GM10847 (cell line): ENCODE measurements at regions not wholly inside any gene's neighbourhood (a gene's known extent, or its start where the extent isn't known, plus 50 kb on each side); places are given as distances from the start of the nearest gene placed in this dataset.

Experiments used
- POLR2A ChIP-seq: IDR thresholded peaks from 2 replicates; pipeline ENCODE4 v1.6.1; 2011; ENCODE audit not compliant: insufficient read length; ENCODE audit errors: extremely low read depth

- no peak for TF ChIP-seq POLR2A
Measured at GRCh38 chr19:27824108-27824507, 1388.8 kb downstream of the UQCRFS1 start.

GRCh38 chr19:27822336-27822735, 1390.6 kb downstream of the UQCRFS1 start:
- no peak for TF ChIP-seq POLR2A

- no peak for TF ChIP-seq POLR2A
Measured at GRCh38 chr19:27821418-27822018, 1391.4 kb downstream of the UQCRFS1 start.

- no peak for TF ChIP-seq POLR2A
Measured at GRCh38 chr19:27815985-27816384, 1397.0 kb downstream of the UQCRFS1 start.

GRCh38 chr19:27806471-27807070, 1406.4 kb downstream of the UQCRFS1 start:
- TF ChIP-seq POLR2A = no peak

- TF ChIP-seq POLR2A = no peak
Measured at GRCh38 chr19:27805848-27806247, 1407.1 kb downstream of the UQCRFS1 start.

- TF ChIP-seq POLR2A = no peak
Measured at GRCh38 chr19:27796540-27796939, 1416.4 kb downstream of the UQCRFS1 start.

GRCh38 chr19:27796073-27796472, 1416.9 kb downstream of the UQCRFS1 start:
- no peak for TF ChIP-seq POLR2A

- TF ChIP-seq POLR2A = no peak
Measured at GRCh38 chr19:27795369-27795768, 1417.6 kb downstream of the UQCRFS1 start.

- no peak for TF ChIP-seq POLR2A
Measured at GRCh38 chr19:27794494-27795042, 1418.4 kb downstream of the UQCRFS1 start.

- peak; percentile 50 for TF ChIP-seq POLR2A
Measured at GRCh38 chr19:27793644-27794493, 1419.1 kb downstream of the UQCRFS1 start.

- peak; percentile 17 for TF ChIP-seq POLR2A
Measured at GRCh38 chr19:27793128-27793643, 1419.8 kb downstream of the UQCRFS1 start.

GRCh38 chr19:27792576-27793127, 1420.3 kb downstream of the UQCRFS1 start:
- no peak for TF ChIP-seq POLR2A

- TF ChIP-seq POLR2A = no peak
Measured at GRCh38 chr19:27780367-27781075, 1432.4 kb downstream of the UQCRFS1 start.

GRCh38 chr19:27779954-27780353, 1433.0 kb downstream of the UQCRFS1 start:
- TF ChIP-seq POLR2A = no peak
